BLaER1 treated with 17β-estradiol and CSF1 and Interleukin-3, amounts not matched to agents 10 nM and 100 nM (cell line): ENCODE measurements at regions not wholly inside any gene's neighbourhood (a gene's known extent, or its start where the extent isn't known, plus 50 kb on each side); places are given as distances from the start of the nearest gene placed in this dataset.

ENCODE experiments used
- H3K27ac ChIP-seq, 11 experiments: shearing (Covaris generic); formaldehyde crosslinking; 2 replicates each; pipeline ENCODE4 v1.8.1; 2022
- H3K27me3 ChIP-seq, 11 experiments: shearing (Covaris generic); formaldehyde crosslinking; 2 replicates each; pipeline ENCODE4 v1.8.1; 2022
- H3K36me3 ChIP-seq, 11 experiments: shearing (Covaris generic); formaldehyde crosslinking; 2 replicates each; pipeline ENCODE4 v1.8.1; 2022
- H3K4me1 ChIP-seq, 10 experiments: shearing (Covaris generic); formaldehyde crosslinking; 2 replicates each; pipeline ENCODE4 v1.8.1; 2022
- H3K4me2 ChIP-seq, 11 experiments: shearing (Covaris generic); formaldehyde crosslinking; 2 replicates each; pipeline ENCODE4 v1.8.1; 2022
- H3K4me3 ChIP-seq, 10 experiments: shearing (Covaris generic); formaldehyde crosslinking; 2 replicates each; pipeline ENCODE4 v1.8.1; 2022
- H3K9ac ChIP-seq, 11 experiments: shearing (Covaris generic); formaldehyde crosslinking; 2 replicates each; pipeline ENCODE4 v1.8.1; 2022
- H3K9me3 ChIP-seq, 11 experiments: shearing (Covaris generic); formaldehyde crosslinking; replicated peaks in 1 of 11; 2 replicates each; pipeline ENCODE4 v1.8.1; 2022
- H4K20me1 ChIP-seq, 11 experiments: shearing (Covaris generic); formaldehyde crosslinking; 2 replicates each; pipeline ENCODE4 v1.8.1; 2022
- Cebpa-rat ChIP-seq, 11 experiments: shearing (Covaris generic); IDR thresholded peaks; 2 replicates each; pipeline ENCODE4 v1.8.1; 2022

DNA sequence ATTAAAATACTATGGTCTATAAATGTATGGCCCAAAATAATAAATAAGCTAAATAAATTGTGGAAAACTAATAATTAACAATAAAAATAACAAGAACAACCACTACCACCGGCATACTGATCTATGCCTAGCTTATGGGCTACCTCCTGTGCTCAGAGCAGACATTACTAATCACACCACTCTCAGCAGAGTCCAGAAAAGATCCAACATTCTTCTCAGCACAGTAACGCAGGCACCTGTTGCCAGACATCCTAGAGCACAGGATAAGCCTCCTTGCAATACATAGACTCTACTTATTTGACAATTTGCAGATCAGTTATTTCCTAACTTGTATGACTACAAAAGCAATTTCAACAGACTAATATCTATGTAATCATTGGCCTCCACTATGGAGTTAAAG lies 137.1 kb upstream of the NEBL start:
- Histone ChIP-seq H4K20me1 (no peaks in the 10 kb centered on the region), H3K4me3 (no peak overlapping the region), H3K4me1 (peaks cover 0 to 22% (median 8%) of the 10 kb centered on the region in 10 experiments; a peak in 7 of 20 replicates), H3K9ac (no peak overlapping the region), H3K27me3 (no peaks in the 10 kb centered on the region), H3K9me3 (peaks cover 7 to 19% (median 12%) of the 10 kb centered on the region in 11 experiments; a peak in 20 of 22 replicates), H3K36me3 (no peaks in the 10 kb centered on the region), H3K4me2 (no peak overlapping the region), H3K27ac (no peak overlapping the region)
- TF ChIP-seq Cebpa-rat (IDR thresholded peaks at IDR 0.05) = no peak

DNA sequence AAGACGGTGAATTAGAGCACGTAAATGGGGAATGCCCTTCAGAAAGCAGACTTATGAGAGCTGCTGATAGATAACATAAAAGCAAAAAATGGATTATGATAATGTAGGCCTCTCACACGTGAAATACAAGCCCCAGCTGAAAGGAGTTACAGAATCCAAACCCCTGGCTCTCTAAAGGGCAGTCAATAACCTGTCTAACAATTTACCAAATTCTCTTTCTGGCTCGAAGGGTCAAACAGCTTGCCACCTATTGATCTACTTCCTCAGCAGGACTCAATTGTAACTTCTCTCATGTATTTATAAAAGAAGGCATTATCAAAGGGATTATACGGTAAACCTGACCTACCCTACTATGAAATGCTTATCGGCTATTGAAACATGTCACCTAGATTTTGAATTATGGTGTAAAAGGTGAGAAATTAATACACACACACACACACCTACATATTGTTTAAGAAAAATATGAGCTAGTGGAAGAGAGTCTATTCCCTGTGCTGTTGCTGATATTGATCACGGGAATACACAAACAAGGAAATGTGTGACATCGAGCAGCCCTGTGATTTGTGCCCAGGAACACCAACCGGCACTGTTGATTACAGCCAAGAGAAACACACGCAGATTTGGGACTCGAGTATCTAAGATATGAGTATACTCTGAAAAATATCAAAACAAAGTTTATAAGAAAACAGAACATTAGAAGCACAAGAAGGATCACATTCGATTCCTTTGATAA lies 135.6 kb upstream of the NEBL start:
- no peak overlapping the region for H3K4me3 ChIP-seq
- no peak overlapping the region for H3K9ac ChIP-seq
- TF ChIP-seq Cebpa-rat (IDR thresholded peaks at IDR 0.05) = no peak
- no peak overlapping the region for H3K4me2 ChIP-seq
- no peaks in the 10 kb centered on the region for H3K36me3 ChIP-seq
- H4K20me1 ChIP-seq = no peaks in the 10 kb centered on the region
- no peaks in the 10 kb centered on the region for H3K27me3 ChIP-seq
- H3K4me1 ChIP-seq = peaks cover 0 to 26% (median 8%) of the 10 kb centered on the region in 10 experiments; a peak in 7 of 20 replicates
- peaks cover 10 to 25% (median 16%) of the 10 kb centered on the region in 11 experiments; a peak in 20 of 22 replicates for H3K9me3 ChIP-seq
- H3K27ac ChIP-seq = no peak overlapping the region

DNA sequence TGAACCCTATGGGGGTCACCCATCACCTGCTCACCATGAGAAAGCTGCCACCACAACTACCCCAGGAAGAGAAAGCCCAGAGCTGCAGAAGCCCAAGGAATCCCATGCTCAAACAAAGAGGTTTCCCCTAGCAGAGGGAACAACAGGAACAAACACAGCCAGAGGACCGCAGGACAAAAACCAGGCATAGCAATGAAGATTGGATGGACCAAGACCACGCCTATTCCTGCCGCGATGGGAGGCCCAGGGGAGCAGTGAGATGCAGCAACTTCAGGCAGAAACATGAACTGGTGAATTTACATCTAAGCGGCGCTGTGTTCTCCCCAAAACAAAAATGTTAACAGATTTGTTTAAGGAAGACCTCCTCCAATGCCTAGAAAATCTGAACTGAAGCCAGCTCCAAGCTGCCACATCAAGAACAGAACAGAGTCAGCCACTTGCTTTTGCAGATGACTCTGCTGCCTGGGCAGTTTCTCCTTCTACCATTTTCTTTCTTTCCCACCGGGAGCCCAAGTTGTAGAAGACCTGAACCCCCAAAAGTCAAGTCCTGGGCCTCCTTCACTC lies 134.2 kb upstream of the NEBL start:
- H3K4me2 ChIP-seq = peak overlapping the region in 3 of 11 experiments; percentile 53 to 69 (median 64); a peak in 5 of 22 replicates

DNA sequence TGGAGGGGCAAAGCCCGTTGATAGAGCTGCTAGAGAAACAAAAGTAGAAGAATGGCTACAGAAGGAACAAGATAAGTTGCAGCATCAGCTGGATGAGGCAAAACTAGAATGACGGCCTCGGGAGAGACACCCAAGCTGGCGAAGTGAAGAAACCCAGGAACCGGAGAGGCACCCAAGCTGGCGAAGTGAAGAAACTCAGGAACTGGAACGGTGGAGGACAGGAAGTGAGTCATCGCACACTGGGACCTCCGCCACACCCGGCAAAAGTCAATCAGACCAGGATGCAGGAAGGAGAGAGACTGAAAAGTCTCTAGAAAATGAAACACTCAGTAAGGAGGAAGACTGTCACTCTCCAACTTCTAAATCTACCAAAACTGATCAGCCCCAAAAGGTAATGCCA lies 133.0 kb upstream of the NEBL start:
- peak overlapping the region in 6 of 11 experiments; percentile 9 to 69 (median 48); a peak in 12 of 22 replicates for H3K4me2 ChIP-seq
- peak in 2 of 11 experiments; percentile 22 to 62; a peak in 1 of 22 replicates for TF ChIP-seq Cebpa-rat (IDR thresholded peaks at IDR 0.05)

More for the DNA sequence above, 134.2 kb upstream of the NEBL start:
- Histone ChIP-seq H3K27ac (peak overlapping the region in 1 of 11 experiments; percentile 76; a peak in 2 of 22 replicates), H3K4me1 (peaks cover 0 to 27% (median 8%) of the 10 kb centered on the region in 10 experiments; a peak in 7 of 20 replicates), H3K9me3 (peaks cover 10 to 25% (median 16%) of the 10 kb centered on the region in 11 experiments; a peak in 20 of 22 replicates), H3K9ac (no peak overlapping the region), H4K20me1 (no peaks in the 10 kb centered on the region), H3K4me3 (no peak overlapping the region), H3K36me3 (no peaks in the 10 kb centered on the region), H3K27me3 (no peaks in the 10 kb centered on the region)
- no peak for TF ChIP-seq Cebpa-rat (IDR thresholded peaks at IDR 0.05)

DNA sequence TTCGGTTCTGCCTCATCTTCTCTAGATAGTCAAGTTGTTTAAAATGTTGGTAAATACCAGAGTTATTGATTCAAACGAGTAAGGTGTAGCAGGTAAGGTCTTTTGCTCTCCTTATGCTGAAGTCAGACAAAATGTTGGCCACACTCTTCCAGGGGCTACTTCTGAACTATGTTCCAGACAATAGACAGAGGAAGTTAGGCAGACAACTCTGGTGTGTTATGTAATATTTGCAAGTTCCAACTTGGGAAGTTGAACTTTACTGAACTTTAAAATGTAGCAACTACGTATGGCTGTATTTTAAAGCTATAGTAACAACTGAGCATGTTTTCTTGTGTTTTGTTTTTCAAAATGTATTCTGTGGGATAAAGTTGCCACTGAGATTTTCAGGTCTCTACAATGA lies 125.7 kb upstream of the NEBL start:
- peaks cover 0 to 19% (median 0%) of the 10 kb centered on the region in 10 experiments; a peak in 5 of 20 replicates for H3K4me1 ChIP-seq
- H3K36me3 ChIP-seq = no peaks in the 10 kb centered on the region
- no peaks in the 10 kb centered on the region for H4K20me1 ChIP-seq
- H3K27me3 ChIP-seq = no peaks in the 10 kb centered on the region
- no peak overlapping the region for H3K4me3 ChIP-seq
- peak overlapping the region in 3 of 11 experiments; percentile 18 to 57 (median 54); a peak in 4 of 22 replicates for H3K4me2 ChIP-seq
- no peak overlapping the region for H3K9ac ChIP-seq
- no peak for TF ChIP-seq Cebpa-rat (IDR thresholded peaks at IDR 0.05)
- H3K27ac ChIP-seq = peak overlapping the region in 1 of 11 experiments; percentile 24; a peak in 2 of 22 replicates
- H3K9me3 ChIP-seq = no peaks in the 10 kb centered on the region

More for the DNA sequence above, 133.0 kb upstream of the NEBL start:
- Histone ChIP-seq H3K4me1 (peaks cover 0 to 27% (median 8%) of the 10 kb centered on the region in 10 experiments; a peak in 7 of 20 replicates), H3K4me3 (peak overlapping the region in 2 of 10 experiments; percentile 16 to 24; a peak in 3 of 20 replicates), H3K36me3 (no peaks in the 10 kb centered on the region), H3K9me3 (peaks cover 10 to 25% (median 16%) of the 10 kb centered on the region in 11 experiments; a peak in 20 of 22 replicates), H3K27me3 (no peaks in the 10 kb centered on the region), H3K27ac (peak overlapping the region in 4 of 11 experiments; percentile 1 to 76 (median 65); a peak in 8 of 22 replicates), H3K9ac (peak overlapping the region in 2 of 11 experiments; percentile 19 to 53; a peak in 2 of 22 replicates), H4K20me1 (no peaks in the 10 kb centered on the region)

DNA sequence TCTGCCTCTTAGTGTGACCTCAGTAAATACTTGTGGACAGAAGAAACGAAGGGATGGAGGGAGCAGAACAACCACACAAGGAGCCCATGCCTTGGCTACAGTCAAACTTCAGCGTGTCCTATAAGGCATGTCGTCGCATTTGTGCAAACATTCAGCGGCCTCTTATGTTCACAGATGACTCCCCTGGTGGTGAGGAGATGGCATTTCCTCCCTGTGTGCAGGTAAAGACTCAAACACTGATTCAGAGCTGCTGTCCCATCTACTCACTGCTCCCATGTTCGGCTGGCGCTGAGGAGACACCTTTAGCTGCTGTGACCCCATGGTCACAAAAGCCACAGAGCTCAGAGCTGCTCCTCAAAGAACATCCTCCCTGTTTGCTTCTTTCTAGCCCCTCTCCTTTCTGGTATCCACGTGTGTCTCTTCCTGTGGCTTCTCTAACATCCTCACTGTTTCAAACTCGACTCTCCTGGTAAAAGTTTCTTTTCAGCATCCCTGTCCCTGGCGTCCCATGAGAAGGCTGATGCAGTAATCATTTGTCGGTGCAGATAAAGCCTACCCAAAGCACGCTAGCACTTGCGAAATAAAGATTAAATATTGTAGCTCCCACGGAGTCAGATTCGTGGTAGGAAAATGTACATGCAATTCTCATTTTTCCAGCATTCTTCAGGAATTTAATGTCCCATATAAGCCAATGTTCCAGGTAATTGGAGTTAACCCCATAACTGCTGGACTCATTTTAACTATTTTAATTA lies 124.9 kb upstream of the NEBL start:
- H3K9ac ChIP-seq = no peak overlapping the region
- no peaks in the 10 kb centered on the region for H4K20me1 ChIP-seq
- H3K9me3 ChIP-seq = no peaks in the 10 kb centered on the region
- peaks cover 0 to 18% (median 0%) of the 10 kb centered on the region in 10 experiments; a peak in 5 of 20 replicates for H3K4me1 ChIP-seq
- peak overlapping the region in 3 of 11 experiments; percentile 18 to 57 (median 54); a peak in 4 of 22 replicates for H3K4me2 ChIP-seq
- no peak overlapping the region for H3K4me3 ChIP-seq
- 0 out of 22 replicates have a peak overlapping the region, but pooled peaks of 1 of the 11 experiments have one; percentile 24 for H3K27ac ChIP-seq
- no peaks in the 10 kb centered on the region for H3K27me3 ChIP-seq
- no peaks in the 10 kb centered on the region for H3K36me3 ChIP-seq
- no peak for TF ChIP-seq Cebpa-rat (IDR thresholded peaks at IDR 0.05)

- no peak overlapping the region for H3K4me2 ChIP-seq
- H3K9ac ChIP-seq = no peak overlapping the region
- no peak overlapping the region for H3K27ac ChIP-seq
- H3K4me1 ChIP-seq = peaks cover 0 to 18% (median 0%) of the 10 kb centered on the region in 10 experiments; a peak in 6 of 20 replicates
- no peaks in the 10 kb centered on the region for H3K36me3 ChIP-seq
- H3K9me3 ChIP-seq = no peaks in the 10 kb centered on the region
- H3K27me3 ChIP-seq = no peaks in the 10 kb centered on the region
- no peak for TF ChIP-seq Cebpa-rat (IDR thresholded peaks at IDR 0.05)
- no peaks in the 10 kb centered on the region for H4K20me1 ChIP-seq
- no peak overlapping the region for H3K4me3 ChIP-seq
Observed at GRCh38 chr10:21021231-21021630, 124.1 kb upstream of the NEBL start.

- no peaks in the 10 kb centered on the region for H4K20me1 ChIP-seq
- H3K36me3 ChIP-seq = no peaks in the 10 kb centered on the region
- no peak overlapping the region for H3K4me2 ChIP-seq
- no peak overlapping the region for H3K4me3 ChIP-seq
- no peak overlapping the region for H3K9ac ChIP-seq
- H3K27me3 ChIP-seq = no peaks in the 10 kb centered on the region
- H3K4me1 ChIP-seq = peaks cover 0 to 18% (median 6%) of the 10 kb centered on the region in 10 experiments; a peak in 10 of 20 replicates
- TF ChIP-seq Cebpa-rat (IDR thresholded peaks at IDR 0.05) = no peak
- no peak overlapping the region for H3K27ac ChIP-seq
- H3K9me3 ChIP-seq = no peaks in the 10 kb centered on the region
Observed at GRCh38 chr10:21020545-21020944, 123.4 kb upstream of the NEBL start.
